ENCODE measurements at regions not wholly inside any gene's neighbourhood (a gene's known extent, or its start where the extent isn't known, plus 50 kb on each side); places are given as distances from the start of the nearest gene placed in this dataset.

DNA sequence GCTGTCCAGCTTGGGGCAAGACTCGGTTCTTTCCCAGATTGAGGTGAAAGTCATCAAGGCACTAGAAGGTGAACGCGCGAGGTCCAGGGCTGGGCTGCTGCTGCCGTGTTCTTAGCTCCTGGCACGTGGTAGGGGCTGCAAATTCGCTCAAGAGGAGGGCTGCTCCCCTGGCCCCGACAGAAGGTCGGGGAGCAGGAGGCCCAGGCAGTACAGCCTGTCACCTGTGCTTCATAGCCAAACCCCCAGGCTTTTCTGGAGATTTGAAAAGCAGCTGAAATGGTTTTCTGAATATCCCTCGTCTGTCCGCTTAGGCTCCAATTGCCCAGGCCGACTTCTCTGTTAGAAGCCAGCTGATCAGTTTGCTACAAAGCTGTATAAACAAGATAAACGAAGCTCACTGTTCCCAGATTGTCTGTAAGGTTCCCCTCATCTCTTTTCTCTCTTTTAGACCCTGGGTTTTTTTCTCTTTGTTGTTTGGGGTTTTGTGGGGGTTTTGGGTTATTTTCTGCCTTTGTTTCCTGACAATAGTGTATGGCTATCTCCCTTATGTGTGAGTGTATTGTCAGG is 60.0 kb upstream of the STX18 start:
- Mint-ChIP-seq H3K9me3 (ENCODE audit: low read depth, unreplicated experiment) (peaks cover 3% of the 10 kb centered on the region), H3K27ac (ENCODE audit: unreplicated experiment) (no peak overlapping the region), H3K27me3 (ENCODE audit: unreplicated experiment) (no peaks in the 10 kb centered on the region), H3K4me1 (ENCODE audit: low read depth, unreplicated experiment) (no peaks in the 10 kb centered on the region), H3K4me3 (ENCODE audit: low read depth, unreplicated experiment) (no peak overlapping the region), H3K36me3 (ENCODE audit: insufficient read depth, unreplicated experiment) (no peaks in the 10 kb centered on the region)
- DNase-seq = no peak
- TF ChIP-seq, protein P1, sequence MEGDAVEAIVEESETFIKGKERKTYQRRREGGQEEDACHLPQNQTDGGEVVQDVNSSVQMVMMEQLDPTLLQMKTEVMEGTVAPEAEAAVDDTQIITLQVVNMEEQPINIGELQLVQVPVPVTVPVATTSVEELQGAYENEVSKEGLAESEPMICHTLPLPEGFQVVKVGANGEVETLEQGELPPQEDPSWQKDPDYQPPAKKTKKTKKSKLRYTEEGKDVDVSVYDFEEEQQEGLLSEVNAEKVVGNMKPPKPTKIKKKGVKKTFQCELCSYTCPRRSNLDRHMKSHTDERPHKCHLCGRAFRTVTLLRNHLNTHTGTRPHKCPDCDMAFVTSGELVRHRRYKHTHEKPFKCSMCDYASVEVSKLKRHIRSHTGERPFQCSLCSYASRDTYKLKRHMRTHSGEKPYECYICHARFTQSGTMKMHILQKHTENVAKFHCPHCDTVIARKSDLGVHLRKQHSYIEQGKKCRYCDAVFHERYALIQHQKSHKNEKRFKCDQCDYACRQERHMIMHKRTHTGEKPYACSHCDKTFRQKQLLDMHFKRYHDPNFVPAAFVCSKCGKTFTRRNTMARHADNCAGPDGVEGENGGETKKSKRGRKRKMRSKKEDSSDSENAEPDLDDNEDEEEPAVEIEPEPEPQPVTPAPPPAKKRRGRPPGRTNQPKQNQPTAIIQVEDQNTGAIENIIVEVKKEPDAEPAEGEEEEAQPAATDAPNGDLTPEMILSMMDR (IDR thresholded peaks at IDR 0.05; ENCODE audit: unreplicated experiment) = no peak
- no TSS peak for BruUV-seq (replicated peaks)
- CTCF ChIA-PET = no interaction called here
- intact Hi-C loops (cut with micrococcal nuclease; ENCODE audit: unreplicated experiment) = no loop called here

DNA sequence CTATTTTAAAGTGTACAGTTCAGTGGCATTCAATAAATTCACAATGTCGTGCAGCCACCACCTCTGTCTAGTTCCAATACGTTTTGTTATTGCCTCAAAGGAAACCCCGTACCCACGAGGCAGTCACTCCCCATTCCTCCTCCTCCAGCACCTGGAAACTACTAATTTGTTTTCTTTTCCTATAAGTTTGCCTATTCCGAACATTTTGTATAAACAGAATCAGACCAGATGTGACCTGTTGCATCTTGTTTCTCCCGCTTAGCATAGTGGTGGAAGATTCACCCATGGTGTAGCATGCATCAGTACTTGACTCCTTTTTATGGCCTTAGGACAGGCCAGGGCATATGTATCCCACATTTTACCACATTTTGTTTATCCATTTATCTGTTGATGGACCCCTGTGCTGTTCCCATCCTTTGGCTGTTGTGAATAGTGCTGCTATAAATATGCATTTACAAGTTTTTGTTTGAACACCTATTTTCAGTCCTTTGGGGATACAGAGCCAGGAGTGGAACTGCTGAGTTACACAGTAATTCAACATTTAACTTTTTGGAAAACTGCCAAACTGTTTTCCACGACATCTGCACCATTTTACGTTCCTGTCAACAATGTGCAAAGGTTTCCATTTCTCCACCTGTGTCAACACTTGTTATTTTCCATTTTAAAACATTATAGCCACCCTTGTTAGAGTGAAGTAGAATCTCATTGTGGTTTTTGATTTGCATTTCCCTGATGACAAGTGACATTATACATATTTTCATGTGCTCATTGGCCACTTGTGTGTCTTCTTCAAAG is 57.8 kb upstream of the STX18 start:
- CTCF ChIA-PET = no interaction called here
- Mint-ChIP-seq H3K9me3 (ENCODE audit: low read depth, unreplicated experiment) (peaks cover 3% of the 10 kb centered on the region), H3K4me3 (ENCODE audit: low read depth, unreplicated experiment) (no peak overlapping the region), H3K27ac (ENCODE audit: unreplicated experiment) (no peak overlapping the region), H3K27me3 (ENCODE audit: unreplicated experiment) (no peaks in the 10 kb centered on the region), H3K36me3 (ENCODE audit: insufficient read depth, unreplicated experiment) (no peaks in the 10 kb centered on the region), H3K4me1 (ENCODE audit: low read depth, unreplicated experiment) (no peaks in the 10 kb centered on the region)
- DNase-seq = no peak
- TF ChIP-seq, protein P1 (IDR thresholded peaks at IDR 0.05; ENCODE audit: unreplicated experiment) = no peak
- no TSS peak for BruUV-seq (replicated peaks)
- intact Hi-C loops (cut with micrococcal nuclease; ENCODE audit: unreplicated experiment) = no loop called here

DNA sequence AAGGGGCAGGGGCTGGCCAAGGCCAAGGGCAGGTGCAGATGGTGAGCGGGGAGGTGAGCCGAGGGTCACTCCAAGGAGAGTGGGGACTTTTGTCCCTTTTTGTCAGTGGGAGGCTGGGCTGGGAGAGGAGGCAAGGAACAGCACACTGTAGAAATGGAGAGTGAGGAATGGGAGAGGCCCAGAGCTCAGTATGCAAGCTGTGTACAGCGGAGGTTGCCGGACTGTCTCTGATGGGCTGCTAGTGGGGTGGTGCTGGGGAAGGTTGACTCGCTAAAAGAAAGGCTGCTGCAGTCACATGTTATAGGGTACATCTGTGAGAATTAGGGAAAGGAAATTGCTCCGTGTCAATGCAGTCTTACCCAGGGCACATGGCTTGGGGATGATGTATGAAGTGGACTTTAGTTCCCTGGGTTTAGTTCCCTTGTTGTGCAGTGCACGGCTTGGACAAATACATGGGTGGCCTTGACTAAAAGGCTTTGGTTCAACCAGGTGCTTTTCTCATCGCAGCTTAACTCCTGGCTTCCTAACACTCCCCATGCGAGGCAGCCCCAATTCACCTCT is 57.1 kb upstream of the STX18 start:
- TF ChIP-seq, protein P1 (IDR thresholded peaks at IDR 0.05; ENCODE audit: unreplicated experiment) = no peak
- H3K9me3 Mint-ChIP-seq (ENCODE audit: low read depth, unreplicated experiment) = peaks cover 6% of the 10 kb centered on the region
- intact Hi-C loops (cut with micrococcal nuclease; ENCODE audit: unreplicated experiment) = no loop called here
- H3K36me3 Mint-ChIP-seq (ENCODE audit: insufficient read depth, unreplicated experiment) = no peaks in the 10 kb centered on the region
- no TSS peak for BruUV-seq (replicated peaks)
- no peak overlapping the region for H3K27ac Mint-ChIP-seq (ENCODE audit: unreplicated experiment)
- DNase-seq = no peak
- H3K4me1 Mint-ChIP-seq (ENCODE audit: low read depth, unreplicated experiment) = no peaks in the 10 kb centered on the region
- CTCF ChIA-PET = no interaction called here
- H3K27me3 Mint-ChIP-seq (ENCODE audit: unreplicated experiment) = no peaks in the 10 kb centered on the region
- H3K4me3 Mint-ChIP-seq (ENCODE audit: low read depth, unreplicated experiment) = no peak overlapping the region

DNA sequence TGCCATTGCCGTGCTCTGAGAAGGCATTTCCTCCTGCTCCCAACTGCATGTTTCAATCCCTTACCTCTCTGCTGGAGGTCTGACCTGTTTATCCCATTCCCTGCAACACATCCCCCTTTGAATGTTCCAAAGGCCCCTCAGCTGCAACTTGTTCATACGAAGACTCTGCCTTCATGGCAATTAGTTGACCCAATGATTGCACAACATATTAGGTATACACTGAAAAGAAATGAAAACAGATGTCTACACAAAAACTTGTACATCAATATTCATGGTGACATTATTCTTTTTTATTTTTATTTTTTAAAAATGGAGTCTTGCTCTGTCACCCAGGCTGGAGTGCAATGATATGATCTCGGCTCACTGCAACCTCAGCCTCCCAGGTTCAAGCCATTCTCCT is 54.9 kb upstream of the STX18 start:
- H3K4me3 Mint-ChIP-seq (ENCODE audit: low read depth, unreplicated experiment) = no peak overlapping the region
- intact Hi-C loops (cut with micrococcal nuclease; ENCODE audit: unreplicated experiment) = no loop called here
- CTCF ChIA-PET = no interaction called here
- BruUV-seq (replicated peaks) = no TSS peak
- TF ChIP-seq, protein P1 (IDR thresholded peaks at IDR 0.05; ENCODE audit: unreplicated experiment) = no peak
- no peak overlapping the region for H3K27ac Mint-ChIP-seq (ENCODE audit: unreplicated experiment)
- no peak for DNase-seq
- no peaks in the 10 kb centered on the region for H3K36me3 Mint-ChIP-seq (ENCODE audit: insufficient read depth, unreplicated experiment)
- H3K9me3 Mint-ChIP-seq (ENCODE audit: low read depth, unreplicated experiment) = peaks cover 6% of the 10 kb centered on the region
- H3K27me3 Mint-ChIP-seq (ENCODE audit: unreplicated experiment) = no peaks in the 10 kb centered on the region
- no peaks in the 10 kb centered on the region for H3K4me1 Mint-ChIP-seq (ENCODE audit: low read depth, unreplicated experiment)
